GM21619 (cell line): ENCODE measurements at regions not wholly inside any gene's neighbourhood (a gene's known extent, or its start where the extent isn't known, plus 50 kb on each side); places are given as distances from the start of the nearest gene placed in this dataset.
"Not testable (repeated sequence)": the region's sequence is repeated elsewhere in the genome, so short reads cannot be mapped to it uniquely, and the experiment has no call there.

Experiments
- ATAC-seq: cut with Tn5 transposase; IDR thresholded peaks from one replicate; pipeline ENCODE4 v1.9.1; 2021; ENCODE audit not compliant: unreplicated experiment

DNA sequence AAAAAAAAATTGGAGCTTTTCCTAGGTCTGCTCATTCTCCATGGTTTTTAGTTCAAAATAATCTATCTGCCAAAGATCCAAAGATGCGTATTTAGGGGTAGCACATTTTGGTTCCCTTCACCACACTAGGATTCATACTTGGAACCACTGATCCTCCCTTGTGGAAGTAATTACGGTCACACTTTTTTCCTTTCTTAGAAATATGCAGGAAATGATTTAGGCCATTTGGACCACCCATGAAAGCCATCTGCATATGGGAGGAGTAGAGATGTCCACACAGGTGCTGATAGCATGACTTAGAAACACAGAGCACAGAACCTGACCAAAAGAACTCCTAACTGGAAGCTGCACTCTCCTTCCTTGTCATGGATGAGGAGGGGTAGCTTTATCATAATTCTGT lies 105.9 kb upstream of the RAI14 start:
- no peak for ATAC-seq

DNA sequence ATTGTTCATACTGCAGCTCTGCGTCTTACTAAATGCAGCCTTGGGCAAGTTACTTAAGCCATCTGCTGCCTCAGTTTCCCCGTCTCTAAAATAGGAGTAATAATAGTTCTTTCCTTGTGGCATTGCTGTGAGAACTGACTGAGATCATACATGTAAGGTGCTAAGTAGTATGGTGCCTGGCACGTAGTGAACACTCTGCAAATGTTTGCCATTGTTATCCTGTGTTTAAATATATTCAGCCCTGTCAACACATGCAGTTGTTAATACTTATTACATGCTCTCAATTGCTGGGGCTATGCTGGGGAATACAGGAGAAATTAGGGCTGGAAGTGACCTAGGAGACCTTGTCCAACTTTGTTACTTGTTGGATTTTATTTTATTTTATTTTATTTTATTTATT lies 105.2 kb upstream of the RAI14 start:
- ATAC-seq = no peak

DNA sequence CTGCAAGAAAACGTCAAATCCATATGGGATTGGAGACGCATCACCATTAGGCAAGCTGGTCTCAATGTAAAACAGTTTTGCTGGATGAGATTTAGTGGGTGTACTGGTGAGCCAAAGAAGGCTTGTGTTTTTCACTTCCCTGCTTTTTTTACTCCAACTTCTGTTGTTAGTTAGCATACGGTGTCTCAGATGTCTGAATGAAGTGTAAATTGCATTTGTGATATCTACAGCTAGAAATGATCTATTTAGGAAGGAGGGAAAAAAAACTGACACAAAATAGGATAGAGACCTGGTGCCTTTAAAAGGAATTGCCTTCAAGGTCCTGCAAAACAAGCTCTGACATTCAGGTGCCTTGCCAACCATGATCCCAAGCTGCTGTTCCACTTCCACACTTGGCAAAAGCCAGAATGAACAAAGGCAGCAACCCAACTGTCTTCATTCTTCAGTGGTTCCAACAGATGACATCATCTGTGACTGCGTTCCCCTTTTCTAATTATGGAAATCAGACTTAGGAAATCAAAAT lies 104.2 kb upstream of the RAI14 start:
- no peak for ATAC-seq

DNA sequence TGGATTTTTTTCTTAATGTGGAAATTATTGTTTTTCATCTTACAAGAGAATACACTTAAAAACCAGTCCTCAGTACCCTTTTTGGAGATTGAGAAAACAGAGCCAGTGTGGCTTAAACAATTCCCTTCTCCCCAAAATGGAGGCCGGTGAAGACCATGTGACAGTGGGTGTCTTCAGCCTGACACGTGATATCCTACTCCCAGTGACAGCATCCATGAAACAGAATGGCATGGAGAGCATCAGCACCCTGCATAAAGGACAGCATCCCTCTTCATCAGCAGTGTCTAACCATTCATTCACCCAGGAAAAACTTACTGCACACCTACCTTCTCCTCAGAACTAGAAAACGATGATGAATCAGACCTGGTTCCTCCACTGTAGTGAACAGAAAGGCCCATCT lies 103.4 kb upstream of the RAI14 start:
- no peak for ATAC-seq

DNA sequence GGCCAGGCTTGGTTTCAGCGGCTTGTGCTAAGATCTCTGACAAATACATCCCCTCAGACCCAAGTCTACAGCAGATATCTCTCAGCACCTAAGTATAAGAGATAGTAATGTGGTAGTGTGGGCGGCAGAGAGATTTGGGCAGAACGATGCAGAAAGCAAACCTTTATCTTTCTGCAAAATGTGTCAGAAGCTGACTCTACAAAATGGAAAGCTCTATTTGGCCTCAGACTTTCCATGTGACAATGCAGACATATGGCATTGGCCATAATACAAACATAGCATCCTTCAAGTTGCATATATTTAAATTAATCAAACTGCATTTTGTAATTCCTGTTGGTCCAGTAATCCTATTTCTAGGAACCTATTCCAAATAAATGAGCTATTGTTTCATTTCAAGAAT lies 102.5 kb upstream of the RAI14 start:
- ATAC-seq = no peak

DNA sequence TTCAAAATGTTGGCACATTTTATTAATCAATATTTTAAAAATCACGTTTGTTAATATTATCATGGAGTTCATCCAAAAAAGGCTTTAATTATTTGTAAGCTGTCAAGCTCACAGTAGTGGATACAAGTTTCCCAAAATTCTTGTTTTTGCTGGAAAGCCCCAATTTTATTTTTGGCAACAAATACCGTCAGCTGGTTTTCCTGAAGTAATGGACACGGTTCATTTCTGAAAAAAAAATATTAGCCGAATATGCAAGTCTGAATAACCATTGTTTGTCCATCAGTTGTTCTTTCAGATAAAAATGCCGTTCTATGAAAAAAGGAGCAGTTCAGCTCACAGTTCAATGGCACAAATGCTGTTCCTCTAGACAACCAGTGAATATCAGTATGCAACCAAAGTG lies 101.5 kb upstream of the RAI14 start:
- no peak for ATAC-seq

DNA sequence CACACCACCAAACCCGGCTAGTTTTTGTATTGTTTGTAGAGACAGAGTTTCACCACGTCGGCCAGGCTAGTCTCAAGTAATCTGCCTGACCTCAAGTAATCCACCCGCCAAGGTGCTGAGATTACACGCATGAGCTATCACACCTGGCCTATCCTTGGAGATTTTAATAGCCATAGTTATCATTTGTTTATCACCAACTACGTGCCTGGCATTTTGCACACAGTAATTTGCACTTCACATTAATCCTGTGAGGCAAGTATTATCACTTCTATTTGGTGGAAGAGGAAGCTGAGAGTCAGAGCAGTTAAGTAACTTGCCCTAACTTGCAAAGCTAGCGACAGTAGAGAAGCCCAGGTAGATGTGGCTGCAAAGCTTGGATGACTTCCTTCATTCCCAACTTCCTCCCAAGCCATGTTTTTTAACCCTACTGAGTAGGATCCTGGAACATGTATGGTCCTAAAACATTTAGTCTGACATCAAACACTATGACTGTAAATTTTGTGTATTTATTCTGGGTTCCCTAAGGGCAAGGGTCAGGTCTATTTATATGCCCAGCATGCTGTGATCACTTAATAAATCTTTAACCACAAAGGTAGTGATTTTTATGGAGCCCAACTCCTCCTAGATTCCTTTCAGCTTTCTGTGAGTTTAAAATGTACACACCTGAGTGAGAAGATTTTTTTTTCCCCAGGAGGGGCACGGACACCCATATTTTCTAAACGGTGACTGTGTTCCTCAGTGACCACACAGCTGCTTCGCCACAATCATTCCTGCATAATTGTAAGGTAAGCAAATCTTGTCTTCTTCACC lies 100.2 kb upstream of the RAI14 start:
- no peak for ATAC-seq

DNA sequence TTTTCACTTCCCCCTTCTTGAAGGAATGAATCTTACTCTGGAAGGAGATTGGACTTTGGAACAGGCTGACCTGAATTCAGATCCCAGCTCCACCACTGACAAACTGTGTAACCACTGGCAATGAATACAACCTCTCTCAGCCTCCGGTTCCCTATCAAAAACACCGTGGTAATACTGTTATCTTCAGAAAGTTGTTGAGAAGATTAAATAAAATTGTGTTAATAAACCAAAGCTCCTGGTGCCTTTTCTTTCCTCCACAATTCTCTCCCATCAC lies 99.7 kb upstream of the RAI14 start:
- ATAC-seq = no peak

DNA sequence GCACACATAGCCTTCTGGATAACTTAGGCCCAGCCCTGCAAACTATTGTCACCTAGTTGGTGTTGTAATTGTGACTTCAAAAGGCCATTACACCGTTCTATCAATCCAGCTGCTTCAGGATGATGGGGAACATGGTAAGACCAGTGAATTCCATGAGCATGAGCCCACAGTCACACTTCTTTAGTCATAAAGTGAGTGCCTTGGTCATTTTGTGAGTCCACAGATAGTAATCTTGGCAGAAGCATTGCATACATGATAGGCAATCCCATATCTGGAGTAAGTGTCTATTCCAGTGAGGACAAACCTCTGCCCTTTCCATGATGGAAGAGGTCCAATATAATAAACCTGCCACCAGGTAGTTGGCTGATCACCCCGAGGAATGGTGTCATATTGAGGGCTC lies 94.5 kb upstream of the RAI14 start:
- not testable (repeated sequence) for ATAC-seq

DNA sequence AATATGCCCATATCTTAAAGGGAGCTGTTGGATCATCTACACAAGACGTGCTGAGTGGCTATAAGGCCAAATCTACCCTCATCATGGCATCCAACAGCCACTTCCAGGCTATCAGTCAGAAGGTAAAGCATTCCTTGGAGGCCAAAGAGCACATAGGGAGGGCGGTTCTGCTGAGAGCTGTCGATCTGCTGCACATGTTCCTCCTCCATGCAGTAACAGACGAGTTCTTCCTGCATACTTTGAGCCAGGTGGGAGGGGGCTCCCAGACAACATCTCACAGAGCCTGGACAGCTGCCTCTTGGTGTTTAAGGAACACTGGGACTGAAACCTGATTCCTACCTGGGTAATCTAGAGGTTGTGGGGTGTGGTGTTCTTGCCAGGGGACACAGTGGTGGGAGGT lies 93.3 kb upstream of the RAI14 start:
- no peak for ATAC-seq

DNA sequence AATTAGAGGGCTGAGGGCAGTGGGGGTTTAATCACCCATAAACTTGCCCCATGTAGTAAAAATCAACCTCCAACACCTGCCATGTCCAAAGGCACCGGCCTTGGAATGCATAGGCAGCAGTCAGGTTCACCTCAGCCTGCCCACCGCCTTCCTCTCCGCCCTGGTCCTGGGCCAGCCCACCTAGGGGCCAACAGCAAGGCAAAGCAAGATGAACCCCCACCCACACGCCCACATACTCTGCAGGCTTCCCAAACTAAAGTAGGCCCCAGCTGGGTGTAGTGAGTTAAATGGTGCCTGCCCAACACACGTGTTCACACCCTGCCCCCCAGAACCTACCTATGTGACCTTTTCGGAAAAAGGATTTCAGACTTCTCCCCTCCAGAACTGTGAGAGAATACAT lies 92.9 kb upstream of the RAI14 start:
- no peak for ATAC-seq

DNA sequence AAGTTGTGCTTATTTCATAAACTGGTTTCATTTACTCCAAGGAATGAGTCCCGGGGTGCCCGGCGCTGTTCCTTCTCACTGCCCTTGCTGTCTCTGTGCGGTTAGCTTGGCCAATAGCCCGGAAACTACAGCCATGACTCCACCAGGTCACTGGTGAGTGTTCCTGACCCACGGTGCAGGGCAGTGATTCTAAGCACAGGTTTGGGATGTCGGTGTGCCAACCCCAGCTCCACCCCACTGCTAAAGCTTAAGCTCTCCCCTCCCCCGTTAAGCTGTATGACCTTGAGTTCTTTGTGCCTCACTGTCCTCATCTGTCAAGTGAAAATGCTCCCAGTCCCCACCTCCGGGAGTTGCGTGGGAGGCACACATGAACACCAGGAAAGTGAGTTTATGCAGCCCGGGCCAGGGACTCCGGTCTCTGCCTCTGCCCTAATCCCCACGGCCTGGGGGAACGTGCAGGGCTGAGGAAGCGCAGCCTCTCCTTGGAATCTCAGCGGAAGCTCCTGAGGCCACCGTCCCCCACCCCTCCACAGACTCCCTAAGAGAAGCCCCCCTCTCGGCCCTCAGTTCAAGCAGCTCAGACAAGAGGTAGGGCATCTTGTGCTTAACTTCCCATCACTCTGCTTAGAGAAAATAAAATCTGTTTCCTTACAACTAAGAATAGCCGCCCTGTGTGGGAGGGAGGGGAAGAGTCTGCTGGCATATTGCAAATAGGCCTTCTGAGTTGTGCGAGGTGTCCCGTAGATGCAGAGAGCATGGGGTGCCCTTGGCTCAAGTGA lies 92.0 kb upstream of the RAI14 start:
- ATAC-seq = no peak

DNA sequence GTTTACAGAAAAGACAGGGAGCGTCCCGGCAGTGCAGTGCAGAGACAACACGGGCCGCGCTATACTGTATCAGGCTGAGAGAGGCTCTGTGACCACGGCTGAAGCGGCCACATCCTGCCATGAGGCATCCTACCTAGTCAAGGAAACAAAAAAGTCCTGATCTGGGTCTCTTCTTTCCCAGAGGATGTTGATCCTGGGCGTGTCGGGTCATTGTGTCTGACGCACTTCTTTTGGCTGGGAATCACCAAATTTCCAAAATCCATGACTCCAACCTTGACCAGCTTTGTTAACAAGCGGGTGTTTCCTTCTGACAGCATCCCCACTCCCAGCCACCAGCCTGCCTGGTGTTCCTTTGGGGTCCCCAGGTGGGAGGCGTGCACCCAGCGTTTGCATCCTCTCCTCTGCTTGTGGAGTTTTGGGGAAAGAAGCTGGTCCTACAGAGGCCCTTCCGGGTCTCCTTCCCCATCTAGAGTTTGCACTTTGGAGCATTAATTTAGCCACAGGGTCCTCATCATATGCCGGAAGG lies 91.4 kb upstream of the RAI14 start:
- no peak for ATAC-seq

DNA sequence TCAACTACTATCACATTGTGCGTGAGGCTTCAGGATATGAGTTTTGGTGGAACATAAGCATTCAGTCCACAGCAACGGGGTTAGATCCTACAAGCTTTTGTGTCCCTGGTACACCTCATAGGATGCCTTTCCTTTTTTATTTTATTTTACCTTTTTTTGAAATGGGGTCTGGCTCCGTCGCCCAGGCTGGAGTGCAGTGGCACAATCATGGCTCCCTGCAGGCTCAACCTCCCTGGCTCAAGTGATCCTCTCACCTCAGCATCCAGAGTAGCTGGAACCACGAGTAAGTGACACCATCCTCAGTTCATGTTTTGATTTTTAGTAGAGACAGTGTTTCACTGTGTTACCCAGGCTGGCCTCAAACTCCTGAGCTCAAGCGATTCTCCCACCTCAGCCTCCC lies 86.0 kb upstream of the RAI14 start:
- no peak for ATAC-seq

DNA sequence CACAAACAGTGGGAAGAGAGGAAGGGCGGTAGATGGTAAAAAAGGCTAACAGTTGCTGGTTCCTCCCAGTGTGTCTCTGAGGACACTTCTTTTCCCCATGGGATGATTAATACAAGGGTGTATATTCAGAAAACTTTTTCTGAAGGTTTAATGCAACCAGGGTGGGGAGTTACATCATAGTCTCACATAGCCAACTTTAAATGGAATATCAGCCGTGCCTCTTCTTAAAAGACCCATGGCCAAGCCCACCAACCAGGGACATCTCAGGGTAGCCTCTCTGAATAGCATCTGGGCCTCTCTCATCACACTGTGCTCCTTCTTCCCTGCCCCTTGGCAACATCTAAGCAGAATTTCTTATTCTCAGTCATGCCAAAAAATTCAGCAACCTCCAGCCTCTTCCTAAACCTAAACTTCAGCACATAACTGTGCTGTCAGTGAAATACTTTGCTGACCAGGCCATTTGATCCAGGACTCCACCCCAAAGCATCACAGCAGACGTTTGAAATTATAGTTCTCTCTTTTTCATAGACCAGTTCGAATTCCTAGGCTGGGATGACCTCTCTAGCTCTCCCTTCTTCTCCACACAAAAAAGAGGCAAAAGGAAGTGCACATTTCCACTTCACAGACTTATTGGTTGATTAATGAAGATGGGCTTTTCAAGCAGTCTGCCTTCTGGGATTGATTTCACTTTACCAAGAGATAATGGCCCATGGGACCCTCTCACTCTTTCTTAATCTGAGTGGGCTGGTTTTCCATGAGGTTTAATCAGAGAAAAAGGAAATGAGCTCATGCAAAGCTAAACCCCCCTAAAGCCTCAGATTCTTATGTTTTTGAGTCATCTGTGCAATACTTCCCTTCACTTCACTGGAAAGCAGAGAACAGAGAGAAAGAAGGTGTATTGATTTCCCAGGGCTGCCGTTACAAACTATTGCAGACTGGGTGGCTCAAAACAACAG lies 85.1 kb upstream of the RAI14 start:
- no peak for ATAC-seq

DNA sequence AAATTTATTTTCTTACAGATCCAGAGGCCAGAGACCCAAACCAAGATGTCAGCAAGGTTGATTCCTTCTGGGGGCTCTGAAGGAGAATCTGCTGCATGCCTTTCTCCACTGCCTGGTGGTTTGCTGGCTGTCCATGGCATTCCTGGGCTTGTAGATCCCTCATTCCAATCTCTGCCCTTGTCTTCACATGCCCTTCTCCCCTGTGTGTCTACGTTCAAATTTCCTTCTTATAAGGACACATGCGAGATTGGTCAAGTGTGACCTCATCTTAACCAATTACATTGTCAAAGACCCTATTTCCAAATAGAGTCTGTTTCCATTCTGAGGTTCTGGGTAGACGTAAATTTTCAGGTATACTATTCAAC lies 84.5 kb upstream of the RAI14 start:
- no peak for ATAC-seq

DNA sequence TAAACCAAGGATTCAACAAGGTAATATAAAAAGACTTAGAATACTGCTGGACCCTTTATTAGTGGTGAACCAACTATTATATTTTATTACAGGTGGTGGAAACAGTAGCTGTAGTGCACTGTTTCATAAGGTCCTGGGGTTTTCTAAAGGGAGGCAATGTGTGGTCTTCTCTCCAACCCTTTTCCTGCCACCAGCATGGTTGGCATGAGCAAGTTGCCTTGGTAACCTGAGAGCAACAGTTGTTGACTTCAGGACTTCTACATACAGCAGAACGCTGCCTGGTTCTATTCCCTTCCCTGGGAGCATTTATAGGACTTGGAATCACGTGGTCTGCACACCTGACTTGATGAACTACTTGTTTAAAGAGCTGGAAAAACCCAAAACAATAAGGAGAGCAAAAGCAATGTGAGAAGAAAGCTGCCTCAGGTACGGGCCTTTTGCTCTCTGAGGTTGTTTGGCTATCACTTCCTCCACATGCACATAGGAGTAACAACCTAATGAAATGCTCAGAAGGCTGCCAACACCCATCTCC lies 81.1 kb upstream of the RAI14 start:
- no peak for ATAC-seq

DNA sequence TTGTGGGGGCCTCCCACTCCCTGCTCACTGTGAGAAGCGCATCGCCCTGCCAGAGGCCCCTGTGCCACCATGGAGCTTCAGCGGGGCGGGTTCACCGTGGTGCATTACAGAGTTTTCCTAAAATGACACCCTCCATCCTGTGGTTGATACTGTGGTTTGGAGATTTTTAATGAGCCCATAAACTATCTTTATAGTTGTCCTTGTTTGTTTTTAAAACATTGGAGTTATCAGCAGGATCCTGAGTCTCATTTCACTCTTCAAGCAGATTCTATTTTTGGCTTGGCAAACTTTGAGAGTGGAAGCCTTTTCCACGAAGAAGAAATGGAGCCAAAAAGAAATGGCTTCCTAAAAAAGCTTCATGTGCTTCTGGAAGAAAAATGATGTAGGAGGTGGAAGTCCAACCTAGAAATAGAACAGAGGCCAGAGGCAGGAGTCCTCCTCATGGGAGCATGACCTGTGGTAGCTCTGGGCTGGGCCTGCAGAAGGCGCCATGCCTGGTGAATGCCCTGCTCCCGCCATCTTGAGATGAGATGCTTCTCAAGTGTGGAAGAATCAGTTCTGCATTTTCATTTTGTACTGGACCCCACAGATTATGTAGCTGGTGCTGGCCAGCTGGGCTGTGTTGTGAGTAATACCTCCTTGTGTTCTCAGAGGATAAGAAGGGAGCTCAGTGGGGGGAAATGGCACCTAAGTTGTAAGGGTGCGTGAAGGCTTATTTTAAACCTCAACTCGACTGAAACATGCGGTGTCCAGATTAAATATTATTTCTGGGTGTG lies 79.0 kb upstream of the RAI14 start:
- no peak for ATAC-seq

DNA sequence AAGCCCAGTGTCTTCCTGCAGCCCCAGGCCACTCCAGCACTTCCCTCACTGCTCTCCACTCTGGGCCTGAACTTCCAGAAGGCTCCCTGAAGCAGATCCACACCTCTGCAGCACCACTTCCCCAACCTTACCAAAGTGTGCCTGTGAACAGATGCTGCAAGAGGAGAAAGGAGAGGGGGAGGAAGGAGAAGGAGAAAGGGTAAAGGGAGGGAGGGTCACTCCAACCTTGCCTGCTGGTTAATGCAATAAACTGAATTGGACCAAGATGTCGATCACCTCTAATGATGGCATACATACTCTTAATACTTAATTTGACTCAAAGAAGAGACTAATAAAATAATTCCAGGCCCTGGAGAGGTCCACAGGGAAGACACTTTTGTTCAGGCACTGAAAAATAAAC lies 77.2 kb upstream of the RAI14 start:
- no peak for ATAC-seq

DNA sequence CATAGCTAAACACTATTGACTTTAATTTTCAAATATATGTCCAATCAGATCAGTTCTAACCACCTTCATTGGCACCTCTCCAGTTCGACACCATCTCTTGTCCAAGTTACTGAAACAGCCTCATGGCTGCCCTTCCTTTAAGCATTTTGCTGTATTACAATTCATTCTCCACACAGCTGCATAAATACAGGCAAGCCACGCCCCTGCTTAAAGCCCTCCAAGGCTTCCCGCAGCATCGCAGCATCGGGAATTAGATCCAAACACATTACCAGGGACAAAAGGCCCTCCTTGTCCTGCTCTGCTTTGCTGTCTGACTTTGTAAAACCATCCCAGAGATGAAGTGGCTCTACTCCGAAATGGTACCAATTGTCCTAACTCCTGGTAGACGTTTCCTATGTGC lies 75.1 kb upstream of the RAI14 start:
- ATAC-seq = no peak
